NOMO-1 (cell line): ENCODE measurements at regions not wholly inside any gene's neighbourhood (a gene's known extent, or its start where the extent isn't known, plus 50 kb on each side); places are given as distances from the start of the nearest gene placed in this dataset.

Experiments used
- DNase-seq, 2 experiments: peaks; one replicate each; lab custom pipeline; 2025; ENCODE audit not compliant: unreplicated experiment in 2 of 2; lab: John Stamatoyannopoulos, UW

DNA sequence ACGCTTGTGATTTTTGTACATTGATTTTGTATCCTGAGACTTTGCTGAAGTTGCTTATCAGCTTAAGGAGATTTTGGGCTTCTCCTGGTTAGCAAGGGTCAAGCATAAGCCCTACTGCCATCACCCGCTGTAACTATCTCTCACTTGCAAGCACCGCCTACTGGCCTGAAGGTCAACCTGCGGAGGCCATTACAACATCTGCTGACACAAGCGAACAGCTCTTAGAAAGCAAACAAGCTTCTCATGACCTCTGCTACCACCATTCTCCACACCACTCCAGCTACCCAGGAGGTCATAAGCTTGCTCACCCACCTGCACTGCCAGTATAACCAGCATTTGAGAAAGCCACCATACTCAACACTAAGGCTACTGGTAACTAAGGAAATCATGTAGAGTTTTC is 288.4 kb upstream of the KIRREL3 start:
- no peak for DNase-seq

DNA sequence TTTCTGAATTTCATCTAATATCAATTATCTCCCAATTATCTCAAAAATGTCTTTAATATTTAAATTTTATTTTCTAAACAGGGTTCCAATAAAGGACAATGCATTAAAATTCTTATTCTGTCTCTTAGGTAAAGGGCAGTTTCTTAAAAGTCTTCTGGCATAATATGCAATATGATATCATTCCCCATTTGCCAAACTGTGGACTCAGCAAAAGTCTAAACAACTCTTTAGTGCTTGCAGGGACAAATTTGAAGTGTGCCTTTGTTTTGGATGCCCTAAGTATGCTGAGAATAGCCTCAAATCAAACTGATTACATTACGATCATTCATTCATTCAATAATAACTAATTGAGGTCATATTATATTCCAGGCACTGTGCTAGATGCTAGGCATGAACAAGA is 281.0 kb upstream of the KIRREL3 start:
- DNase-seq, result no peak

GRCh38 chr11:127275774-127276173 is 275.2 kb upstream of the KIRREL3 start:
- DNase-seq, result no peak

GRCh38 chr11:127274328-127274676 is 273.7 kb upstream of the KIRREL3 start:
- DNase-seq, result no peak

- no peak for DNase-seq
These were observed 273.2 kb upstream of the KIRREL3 start for GRCh38 chr11:127273593-127274327.

DNA sequence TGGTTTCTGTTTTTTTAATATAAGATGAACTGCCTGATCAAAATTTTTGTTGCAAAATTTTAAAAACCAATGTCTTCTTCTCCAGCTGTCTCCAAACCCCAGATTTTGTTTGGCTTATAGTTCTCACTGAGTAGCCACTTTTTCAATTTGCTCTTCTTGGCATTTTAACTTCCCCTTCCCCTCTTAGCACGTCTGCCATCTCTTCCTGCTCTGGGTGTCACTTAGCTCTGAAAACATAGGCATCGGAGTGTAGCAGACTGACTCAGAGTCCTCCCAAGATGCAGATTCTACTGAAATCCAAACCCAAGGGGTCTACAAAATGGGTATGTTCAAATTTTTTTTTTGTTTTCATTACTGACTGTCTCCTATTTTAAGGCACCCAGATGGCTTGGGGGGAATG is 270.3 kb upstream of the KIRREL3 start:
- no peak for DNase-seq

- no peak for DNase-seq
These were observed 269.3 kb upstream of the KIRREL3 start for GRCh38 chr11:127269911-127270310.

DNA sequence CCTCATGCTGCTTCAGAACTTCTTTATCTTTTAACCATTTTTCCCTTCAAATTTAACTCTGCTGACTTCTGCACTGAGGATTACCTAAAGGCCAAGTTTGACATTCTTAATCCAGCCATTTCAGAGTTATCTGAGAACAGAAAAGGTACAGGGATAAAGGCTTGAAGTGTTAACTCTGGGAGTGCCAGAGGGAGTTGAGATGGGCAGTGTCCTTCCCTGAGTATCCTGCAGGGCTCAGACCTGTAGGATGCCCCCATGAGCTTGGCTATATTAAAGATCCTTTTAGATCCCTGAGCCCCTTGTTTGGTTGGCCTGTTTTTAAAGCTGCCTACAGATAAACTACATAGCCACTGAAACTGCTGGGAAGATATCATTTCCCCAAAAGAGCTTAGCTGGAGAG is 268.4 kb upstream of the KIRREL3 start:
- DNase-seq, result no peak

GRCh38 chr11:127268521-127268920 is 268.0 kb upstream of the KIRREL3 start:
- DNase-seq, result no peak

DNA sequence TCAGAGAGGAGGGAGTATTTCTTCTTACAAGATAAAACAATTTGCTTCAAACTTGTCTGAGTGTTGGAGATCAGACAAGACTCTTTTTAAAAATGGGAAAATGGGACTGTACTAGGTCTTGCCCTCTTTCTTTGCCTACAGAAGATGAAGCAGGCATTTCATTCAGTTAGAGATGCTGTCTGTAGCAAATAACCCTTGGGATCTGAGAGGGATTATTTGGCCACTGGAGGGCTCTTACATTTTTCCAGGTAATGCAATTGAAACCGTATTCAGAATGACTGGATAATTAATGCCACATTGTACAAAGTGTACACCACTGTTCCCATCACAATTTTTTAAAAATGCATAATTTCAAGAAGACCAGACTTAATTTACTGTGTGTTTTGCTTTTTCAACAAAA is 258.5 kb upstream of the KIRREL3 start:
- no peak for DNase-seq

- no peak for DNase-seq
These were observed 254.6 kb upstream of the KIRREL3 start for GRCh38 chr11:127255209-127255608.

GRCh38 chr11:127252321-127252720 is 251.8 kb upstream of the KIRREL3 start:
- no peak for DNase-seq

- DNase-seq, result no peak
These were observed 249.0 kb upstream of the KIRREL3 start for GRCh38 chr11:127249576-127249975.

DNA sequence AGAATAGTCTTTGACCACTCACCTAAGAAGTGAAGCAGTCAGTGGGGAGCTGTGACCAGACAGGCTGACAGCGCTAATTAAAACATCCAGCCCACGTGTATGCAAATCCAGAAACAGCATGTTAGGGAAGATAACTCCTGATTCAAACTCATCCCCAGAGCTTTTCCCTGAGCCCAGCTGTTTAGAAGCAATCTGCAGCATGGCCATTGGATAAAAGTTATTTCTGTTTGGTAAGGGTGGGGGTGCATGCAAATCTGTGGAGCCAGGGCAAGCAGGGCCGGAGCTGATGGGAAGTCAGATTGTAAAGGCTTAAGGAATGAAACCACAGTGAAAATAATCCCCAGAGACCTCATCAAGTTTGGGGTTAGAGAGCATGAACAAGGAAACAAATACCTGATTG is 247.9 kb upstream of the KIRREL3 start:
- no peak for DNase-seq

GRCh38 chr11:127247261-127247851 is 246.8 kb upstream of the KIRREL3 start:
- DNase-seq, result no peak

DNA sequence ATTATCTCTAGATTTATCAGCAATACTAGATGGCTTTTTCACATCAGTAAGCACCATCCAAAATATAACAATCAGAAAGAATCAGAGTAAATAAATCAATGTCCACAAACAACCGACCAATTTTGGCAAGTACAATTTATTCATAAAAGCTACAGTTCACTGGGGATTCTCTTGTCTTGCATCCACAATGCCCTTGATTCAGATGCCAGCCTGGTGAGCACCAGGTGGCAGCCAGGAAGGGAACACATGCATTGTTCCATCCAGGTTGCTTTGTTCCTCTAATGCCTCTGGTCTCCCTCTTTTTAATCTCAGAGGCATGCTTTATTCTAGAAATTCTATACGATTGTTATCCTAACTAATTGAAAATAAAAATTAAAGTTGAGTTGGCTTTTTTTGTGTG is 242.1 kb upstream of the KIRREL3 start:
- DNase-seq, result no peak

DNA sequence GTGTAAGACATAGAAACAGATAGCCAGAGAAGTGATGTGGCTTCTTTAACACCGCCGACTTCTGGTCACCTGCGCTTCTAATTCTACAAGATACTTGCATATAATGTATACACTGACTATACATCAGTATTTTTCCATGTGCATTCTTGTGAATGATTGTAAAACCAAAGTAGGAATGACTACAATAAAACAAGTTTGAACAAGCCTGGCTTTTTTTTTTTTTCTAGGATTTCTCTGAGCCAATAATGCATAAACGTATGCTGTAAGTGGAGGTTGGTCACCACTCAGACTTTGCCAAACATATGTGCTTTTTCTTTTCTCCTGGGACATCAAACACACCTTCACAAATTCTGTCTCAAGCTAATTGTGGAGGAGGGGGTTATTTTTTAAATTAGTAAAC is 237.8 kb upstream of the KIRREL3 start:
- no peak for DNase-seq

DNA sequence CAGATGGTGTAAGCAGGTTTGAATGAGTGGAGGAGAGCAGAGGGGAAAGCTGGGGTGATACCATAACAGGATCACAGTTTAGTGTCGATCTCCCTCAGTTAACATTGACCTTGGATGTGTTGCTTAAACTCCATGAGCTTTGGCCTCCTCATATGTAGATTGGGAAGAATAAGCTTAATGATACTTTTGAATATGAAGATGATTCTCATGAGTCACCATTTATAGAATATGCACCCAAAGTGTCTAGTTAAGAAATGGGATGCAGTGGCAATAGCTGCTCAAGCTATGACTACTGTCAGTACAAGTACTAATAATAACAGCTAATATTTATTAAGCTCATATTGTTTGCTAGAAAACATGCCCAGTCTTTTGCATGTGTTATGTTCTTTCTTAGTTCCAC is 236.2 kb upstream of the KIRREL3 start:
- DNase-seq, result no peak

- DNase-seq, result no peak
These were observed 233.4 kb upstream of the KIRREL3 start for GRCh38 chr11:127233998-127234397.

DNA sequence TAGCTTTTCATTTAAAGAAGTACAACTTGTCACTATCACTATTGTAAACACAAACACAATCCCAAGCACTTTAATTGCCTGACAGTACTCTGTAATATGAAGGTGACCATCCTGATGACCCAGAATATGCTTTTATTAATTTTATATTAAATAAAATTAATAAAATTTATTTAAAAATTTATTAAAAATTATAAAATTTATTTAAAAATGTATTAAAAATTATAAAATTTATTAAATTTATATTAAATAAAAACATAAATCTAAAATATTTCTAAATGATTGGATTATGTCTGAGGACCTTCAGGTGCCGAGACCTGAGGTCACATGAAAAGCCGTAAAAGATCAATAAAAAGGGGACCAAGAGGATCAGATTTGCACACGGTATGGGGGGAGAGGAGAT is 229.8 kb upstream of the KIRREL3 start:
- no peak for DNase-seq

GRCh38 chr11:127226949-127227348 is 226.4 kb upstream of the KIRREL3 start:
- no peak for DNase-seq

DNA sequence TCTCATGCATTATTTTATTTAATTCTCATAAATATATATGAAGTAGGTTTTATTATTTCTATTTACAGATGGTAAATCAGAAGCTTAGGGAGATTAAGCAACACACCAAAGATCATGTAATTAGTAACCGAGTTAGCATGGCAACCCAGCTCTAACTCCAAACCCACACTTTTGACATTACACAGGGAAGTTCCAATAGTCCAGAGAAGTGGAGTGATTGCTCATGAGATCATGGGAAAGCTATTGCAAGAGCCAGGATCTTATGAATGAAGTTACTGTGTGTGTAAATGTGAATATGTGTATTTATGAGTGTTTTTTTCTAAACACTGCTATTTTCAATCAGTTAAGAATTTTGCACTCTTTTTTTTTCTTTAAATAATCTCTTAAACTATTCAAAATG is 225.8 kb upstream of the KIRREL3 start:
- no peak for DNase-seq

DNA sequence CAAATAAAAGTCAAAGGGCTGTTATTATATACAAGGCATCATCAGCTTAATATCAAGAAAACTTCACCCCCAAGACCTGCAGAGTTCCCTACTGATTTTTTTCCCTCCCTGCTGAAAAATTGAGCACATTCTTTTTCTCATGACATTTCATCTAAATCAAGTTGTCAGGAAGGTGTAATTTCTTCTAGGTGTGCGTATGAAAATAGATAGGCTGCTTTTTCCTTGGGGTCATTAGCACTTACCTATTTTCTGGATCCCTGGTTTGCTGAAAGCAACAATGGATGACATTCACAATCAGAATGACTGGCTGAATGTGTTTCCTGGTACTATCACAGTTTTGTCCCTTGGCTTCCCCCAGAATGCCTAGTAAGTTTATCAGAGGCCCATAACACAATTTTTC is 225.0 kb upstream of the KIRREL3 start:
- DNase-seq, result no peak
